ENCODE measurements at regions not wholly inside any gene's neighbourhood (a gene's known extent, or its start where the extent isn't known, plus 50 kb on each side); places are given as distances from the start of the nearest gene placed in this dataset.
"Not testable (repeated sequence)": the region's sequence is repeated elsewhere in the genome, so short reads cannot be mapped to it uniquely, and the experiment has no call there.

DNA sequence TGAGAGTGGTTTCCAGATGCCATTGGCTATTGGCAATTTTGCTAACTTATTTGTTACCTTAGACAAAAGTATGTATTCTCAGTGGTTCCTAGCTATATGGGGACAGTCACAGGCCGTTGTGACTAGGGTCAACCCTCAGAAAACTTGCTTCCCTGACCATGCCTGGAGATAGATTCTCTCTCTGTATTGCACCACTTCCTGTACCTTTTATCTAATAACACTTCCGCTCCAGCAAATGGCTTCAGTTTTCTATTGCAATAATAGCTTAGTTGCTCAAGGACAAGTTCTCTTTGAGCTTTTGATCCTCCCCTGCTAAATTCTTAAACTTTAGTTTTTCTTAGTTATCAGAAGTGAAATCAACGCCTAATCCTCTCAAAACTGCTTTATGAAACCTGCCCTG, 338.0 kb downstream of the RMST start:
- DNase-seq (ENCODE audit: low read depth): no peak

DNA sequence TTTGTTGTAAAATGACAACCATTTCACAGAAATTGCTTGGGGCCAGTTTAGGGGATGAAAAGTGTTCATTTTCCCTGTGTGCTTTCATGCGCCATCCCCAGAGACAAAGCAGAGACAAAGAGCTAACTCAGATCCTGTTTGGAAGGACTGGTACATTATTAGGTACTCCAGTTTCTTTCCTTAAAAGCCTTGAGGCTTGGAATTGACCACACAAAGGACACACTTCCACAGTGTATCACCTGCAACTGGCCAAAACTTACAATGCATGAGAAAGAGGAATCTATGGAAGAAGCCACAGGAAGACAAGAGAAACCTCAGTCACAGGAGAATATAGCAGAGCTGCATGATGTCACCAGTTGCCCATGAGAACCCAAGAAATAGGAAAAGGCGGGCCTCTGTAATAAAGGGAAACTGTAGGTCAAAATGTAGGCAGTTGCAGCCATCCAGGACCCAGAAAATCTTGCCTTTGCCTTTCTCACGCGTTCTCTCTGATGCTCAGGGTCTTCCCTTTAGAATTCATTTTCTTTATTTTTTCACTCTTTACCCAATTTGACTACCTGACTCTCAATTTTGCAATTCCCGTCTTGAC, 339.0 kb downstream of the RMST start:
- DNase-seq (ENCODE audit: low read depth): no peak

DNA sequence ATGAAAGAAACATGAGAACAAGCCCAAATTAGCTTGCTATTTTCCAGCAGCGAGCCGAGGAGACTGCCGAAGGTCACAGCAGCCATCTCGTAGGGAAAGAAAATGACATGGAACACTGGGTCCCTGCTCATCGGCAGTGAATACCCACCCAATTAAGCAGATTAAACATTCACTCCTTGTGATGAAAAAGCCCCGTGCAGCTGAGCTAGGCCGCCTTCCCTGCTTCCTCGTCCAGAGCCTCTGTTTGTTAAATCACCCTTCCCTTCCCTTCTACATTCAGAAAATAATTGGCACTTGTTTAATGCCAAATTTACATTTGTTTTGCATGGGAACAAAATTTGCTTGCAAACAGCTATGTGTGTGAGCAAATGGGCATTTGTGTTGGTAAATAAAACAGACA, 342.5 kb downstream of the RMST start:
- DNase-seq (ENCODE audit: low read depth): no peak

DNA sequence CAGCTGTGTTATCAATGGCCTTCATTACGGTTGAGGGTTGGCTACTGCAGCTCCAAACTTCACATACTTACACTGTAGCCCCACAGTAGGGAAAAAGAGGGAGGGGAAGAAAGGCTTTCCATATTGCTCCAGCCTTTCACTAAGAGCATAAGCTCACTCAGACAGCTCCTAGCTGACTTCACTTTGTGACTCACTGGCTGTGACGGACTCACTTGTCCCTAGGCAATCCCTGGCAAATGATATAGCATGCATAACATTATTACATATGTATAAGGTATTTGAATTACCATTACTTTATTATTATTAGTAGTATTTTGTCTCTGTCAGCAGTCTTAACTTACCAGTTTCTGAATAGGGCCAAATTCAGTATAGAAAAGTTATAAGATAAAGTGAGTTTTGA, 350.7 kb downstream of the RMST start:
- no peak for DNase-seq (ENCODE audit: low read depth)

DNA sequence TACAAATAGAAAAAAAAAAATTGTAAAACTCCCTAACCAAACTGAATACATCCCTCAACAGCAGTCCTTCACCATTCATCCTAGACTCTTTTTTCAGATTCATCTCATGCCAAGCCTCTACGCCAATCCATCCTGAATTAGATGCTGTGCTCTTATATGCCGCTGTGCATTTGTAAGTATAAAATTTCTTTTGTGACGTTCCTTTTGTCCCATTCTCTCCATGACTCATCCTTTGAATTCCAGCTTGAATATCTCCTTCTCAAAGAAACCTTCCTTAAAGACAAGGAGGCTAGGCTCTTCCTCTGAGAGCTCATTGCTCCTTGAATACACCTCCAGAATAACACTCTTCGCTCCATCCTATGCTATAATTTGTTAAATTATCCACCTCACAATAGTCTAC, 359.2 kb downstream of the RMST start:
- DNase-seq (ENCODE audit: low read depth): no peak

DNA sequence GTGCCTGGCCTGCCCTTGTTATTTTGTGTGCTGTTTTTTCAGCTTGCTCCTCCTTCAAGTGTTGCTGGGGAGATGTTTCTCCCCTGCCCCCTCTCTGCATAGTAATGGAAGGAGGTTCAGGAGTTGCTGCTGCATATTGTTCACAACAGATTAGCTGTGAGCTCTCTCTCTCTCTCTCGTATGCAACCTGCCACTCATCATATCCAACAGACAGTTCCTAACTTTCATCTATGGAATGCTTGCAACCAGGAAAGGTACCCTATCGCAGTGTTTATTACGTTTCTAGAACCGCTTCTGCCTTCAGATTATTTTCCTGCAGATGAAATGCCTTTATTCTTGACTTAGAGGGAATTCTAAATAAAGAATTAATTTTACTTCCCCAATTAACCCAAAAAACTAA, 372.9 kb downstream of the RMST start:
- DNase-seq (ENCODE audit: low read depth): no peak

DNA sequence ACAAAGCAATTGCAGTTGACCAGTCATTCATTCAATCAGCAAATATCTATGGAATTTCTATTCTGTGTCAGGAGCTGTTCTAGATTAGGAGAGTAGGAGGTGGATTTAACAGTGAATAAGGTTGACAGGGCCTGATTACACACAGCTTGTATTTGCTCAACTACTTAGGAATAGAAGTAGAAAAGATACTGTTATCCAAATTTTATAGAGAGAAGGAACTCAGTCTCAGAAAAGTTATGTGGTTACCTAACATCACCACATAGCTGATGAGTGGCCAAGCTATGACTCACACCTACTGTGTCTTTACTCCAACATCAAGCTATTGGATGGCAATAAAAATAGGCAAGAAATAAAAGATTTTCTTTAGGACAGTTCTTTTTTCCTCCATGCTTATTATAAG, 374.8 kb downstream of the RMST start:
- DNase-seq (ENCODE audit: low read depth): no peak

DNA sequence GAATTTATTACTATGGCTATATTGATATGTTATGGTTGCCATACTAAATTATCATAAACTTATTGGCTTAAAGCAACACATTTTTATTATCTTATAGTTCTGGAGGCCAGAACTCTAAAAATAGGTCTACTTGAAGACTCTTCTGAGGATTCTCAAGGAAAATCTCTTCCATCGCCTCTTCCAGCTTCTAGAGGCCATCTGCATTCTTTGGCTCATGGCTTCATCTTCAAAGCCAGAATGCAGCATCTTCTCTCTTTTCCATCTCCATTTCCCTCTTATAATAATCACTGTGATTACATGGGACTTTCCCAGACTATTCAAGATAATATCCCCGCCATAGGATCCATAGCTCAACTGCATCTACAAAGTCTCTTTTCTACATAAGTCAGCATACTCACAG, 385.4 kb downstream of the RMST start:
- DNase-seq (ENCODE audit: low read depth): no peak

DNA sequence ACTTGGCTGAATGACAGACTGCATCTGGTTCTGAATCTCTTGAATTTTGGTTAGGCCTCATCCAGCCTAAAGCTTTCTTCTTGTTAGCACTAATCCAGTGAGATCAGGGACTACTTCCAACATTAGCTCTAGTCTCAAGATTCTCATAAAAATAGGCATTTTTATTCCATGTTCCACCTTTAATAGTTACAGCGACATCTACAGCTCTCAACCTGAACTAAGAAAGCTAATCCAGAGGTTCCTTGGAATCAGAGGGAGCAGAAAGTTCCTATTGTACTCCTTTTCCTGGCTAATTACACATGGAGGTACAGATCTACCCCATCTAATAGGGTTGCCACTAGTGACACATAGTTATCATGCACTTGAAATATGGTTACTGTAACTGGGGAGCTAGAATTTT, 391.9 kb downstream of the RMST start:
- no peak for DNase-seq (ENCODE audit: low read depth)

DNA sequence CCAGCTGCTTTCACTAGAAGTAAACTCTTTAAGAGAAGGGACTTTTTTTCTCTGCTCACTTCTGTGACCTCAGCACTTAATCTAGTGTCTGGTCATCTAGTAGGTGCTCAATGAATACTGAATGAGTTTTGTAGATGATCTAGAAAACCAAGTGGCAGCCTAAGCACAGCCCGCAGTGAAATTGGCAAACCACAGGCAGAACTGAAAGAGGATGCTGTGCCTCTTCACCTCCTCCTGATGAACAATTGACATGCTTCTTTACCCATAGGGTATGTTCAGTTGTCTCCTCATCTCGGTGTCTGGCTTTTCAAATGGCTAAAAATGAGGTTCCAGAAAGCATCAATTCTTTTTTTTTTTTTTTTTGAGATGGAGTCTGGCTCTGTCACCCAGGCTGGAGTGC, 399.5 kb downstream of the RMST start:
- no peak for DNase-seq (ENCODE audit: low read depth)

DNA sequence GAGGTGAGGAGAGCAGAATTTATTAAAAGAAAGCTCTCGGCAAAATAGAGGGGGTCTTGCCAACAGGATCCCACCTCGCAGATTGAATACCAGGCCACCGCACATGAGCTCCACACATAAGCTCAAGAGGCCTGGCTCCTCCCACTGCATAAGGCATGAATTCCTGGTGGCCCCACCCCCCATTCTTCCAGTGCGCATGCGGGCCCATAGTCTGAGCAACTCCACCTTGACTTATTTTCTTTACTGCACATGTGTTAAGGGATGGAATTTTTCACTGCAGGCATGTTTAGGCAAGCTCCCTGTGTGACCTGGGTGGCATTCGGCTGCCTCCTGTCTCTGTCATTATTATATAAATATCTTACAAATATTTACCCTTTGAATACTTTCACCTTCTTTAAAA, 412.5 kb downstream of the RMST start:
- no peak for DNase-seq (ENCODE audit: low read depth)

DNA sequence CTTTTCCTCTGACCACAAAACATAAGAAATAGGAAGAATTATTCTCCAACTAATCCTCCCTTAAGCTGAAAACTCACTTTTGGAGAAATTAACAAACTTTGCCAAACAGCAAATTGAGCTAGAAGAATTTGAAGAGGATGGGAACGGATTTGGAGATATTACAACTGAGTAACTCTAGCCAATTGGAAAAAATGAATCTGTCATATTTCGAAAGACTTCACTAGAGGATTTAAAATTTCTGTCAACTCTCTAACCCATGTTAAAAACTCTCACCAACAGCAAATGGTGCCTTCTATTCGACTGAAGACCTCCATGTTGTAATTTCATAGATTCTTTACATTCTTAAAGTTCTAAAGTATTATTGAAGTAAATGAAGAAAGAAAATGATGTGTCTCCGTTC, 414.2 kb downstream of the RMST start:
- no peak for DNase-seq (ENCODE audit: low read depth)

DNA sequence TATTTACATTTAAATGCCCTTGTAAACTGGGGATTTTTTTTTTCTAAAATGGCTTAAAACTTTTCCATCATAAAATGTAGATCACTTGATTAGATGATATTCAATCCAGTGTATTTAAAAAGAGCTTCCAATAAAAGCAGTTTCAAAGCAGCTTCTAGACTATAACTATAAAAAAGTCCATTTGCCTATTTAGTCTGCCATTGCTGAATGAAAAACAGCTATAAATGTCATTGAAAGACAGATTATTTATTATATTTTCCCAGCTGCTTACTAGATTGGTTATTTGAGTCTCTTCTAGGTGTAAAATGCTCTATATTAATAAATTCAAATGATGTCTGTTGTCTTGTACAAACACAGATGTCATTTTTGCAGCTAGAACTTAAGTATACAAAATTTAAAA, 414.8 kb downstream of the RMST start:
- DNase-seq (ENCODE audit: low read depth): no peak

DNA sequence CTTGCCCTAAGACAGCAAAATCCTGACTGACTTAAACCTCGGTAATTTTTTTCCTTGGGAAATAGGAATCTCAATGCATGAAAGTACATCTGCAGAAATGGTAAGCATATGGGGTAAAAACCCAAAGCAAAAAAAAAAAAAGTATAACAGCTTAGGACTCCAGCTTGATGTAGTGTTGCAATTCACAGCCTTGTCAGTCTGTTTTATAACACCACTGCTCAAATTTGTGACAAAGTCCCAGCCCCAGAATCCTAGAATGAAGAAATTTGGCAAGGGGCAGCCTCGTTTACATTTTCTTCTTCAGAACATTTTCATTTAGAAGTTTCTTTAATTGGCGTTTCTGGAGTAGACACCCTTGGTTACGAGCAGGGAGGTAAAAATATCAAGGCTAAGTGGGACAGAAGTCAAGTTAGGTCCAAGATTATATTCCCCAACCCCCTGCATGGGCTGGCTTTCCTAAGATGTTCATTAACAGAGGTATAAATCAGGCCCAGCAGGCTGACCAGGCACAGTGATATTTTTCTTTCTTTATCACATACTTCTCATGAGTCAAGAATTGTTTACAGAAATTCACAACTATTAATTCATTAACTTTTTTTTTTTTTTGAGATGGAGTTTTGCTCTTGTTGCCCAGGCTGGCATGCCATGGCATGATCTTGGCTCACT, 424.0 kb downstream of the RMST start:
- DNase-seq (ENCODE audit: low read depth): no peak

DNA sequence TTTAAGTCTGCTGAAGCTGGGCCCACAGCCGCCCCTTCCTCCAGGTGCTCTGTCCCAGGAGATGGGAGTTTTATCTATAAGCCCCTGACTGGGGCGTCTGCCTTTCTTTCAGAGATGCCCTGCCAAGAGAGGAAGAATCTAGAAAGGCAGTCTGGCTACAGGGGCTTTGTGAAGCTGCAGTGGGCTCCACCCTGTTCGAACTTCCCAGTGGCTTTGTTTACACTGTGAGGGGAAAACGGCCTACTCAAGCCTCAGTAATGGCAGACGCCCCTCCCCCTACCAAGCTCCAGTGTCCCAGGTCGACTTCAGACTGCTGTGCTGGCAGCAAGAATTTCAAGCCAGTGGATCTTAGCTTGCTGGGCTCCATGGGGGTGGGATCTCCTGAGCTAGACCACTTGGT, 435.3 kb downstream of the RMST start:
- not testable (repeated sequence) for DNase-seq (ENCODE audit: low read depth)

DNA sequence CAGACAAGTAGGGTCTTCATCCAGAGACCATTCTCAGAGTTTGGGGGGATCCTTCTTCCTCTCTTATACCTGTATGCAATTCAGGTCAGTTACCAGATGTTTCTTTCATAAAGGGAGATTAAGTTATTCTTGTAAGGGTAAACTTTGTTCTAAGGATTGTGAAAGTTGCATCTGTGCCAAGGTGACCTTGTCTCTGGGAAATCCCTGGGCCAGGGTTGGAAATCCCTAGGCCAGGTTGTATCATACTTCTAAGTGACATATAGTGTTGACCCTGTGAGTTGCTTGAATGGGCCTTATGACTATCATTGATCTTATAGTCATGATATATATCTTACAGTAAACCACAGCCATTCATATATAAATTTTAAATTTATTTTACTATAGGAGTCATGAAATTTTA, 436.9 kb downstream of the RMST start:
- no peak for DNase-seq (ENCODE audit: low read depth)

DNA sequence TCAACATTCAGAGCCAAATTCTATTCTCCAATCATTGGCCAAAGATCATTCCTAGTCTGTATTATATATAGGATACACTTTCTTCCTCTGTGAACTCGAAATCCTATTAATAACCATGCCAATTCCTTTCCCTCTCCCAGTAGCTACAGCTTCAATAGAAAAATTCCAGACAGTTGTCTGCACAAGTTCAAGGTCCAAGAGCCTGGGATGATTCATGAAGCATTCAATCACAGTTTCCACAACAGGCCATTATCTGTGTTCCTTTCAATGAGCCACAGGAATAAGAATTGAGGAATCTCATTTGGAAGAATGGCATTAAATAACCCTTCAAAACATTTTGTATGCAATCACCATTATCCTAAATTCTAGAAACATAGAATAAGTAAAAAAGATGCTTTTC, 437.4 kb downstream of the RMST start:
- DNase-seq (ENCODE audit: low read depth): no peak

DNA sequence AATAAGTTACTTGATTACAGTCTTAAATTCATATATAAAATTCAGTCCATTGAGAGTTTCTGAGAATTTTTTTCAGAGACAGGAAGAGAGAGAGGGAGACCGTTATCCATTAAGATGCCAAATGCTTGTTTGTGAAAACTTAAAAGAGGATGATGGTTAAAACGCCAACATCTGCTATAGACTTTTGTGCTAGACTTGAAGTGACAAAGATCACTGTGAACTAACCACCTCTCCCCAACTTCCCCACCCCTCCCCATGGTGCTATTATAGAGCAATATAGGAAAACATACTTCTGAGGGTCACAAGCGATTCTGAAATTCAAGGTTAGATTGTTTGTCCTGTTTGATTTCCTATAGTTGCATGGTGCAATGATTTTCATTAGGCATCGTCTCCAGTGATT, 440.8 kb downstream of the RMST start:
- no peak for DNase-seq (ENCODE audit: low read depth)

DNA sequence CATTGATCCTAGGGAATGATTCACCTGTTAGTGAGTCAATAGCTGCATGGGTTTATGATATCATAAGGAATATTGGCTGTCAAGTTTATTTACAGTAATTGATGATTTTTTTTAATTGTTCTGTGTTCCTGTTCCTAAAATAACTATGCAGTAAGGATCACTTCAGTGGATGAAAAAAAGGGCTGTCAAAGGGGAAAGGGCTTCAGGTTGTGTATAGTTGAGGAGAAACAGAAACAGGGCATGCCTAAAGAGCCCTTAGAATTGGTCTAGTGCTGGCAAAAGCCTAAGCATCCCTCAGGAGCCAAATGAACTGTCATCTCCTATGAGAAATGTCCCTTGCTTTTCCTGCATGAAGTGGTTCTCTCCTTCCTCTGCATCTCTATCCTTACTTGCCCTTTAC, 444.9 kb downstream of the RMST start:
- no peak for DNase-seq (ENCODE audit: low read depth)

DNA sequence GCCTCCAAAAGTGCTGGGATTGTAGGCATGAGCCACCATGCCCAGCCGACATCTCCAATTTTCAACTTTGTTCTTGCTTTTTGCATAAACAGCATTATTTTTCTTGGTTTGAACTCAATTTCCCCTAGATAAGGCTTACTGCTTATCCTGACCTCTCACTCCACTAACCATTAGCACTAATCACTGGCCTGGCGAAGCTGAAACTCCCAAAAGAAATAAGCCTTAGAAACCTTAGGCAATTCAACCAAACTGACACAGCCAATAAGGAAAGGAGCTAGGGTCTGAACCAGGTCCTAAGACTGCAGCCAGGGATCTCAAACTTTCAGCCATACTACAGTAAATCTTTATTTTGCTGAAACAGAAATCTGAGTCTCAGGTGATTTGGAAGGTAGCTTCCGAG, 448.0 kb downstream of the RMST start:
- no peak for DNase-seq (ENCODE audit: low read depth)

DNA sequence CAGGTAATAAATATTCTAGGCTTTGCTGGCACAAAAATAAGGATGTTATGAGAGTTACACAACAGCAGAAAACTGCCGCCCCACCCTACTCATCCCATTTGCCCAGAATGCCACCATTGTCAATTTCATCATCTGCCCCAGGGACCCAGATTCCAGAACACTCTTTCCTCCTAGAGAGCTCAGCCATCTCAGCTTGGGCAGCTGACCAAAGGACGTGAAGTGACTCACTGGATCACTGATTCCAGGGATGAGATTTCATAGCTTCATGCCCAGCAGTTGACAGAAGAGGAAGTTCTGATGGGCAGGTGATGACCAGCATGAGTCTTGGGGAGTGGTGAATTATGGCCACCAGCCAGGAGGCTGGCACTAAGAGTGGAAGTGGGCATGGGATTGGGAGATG, 450.3 kb downstream of the RMST start:
- DNase-seq (ENCODE audit: low read depth): no peak

DNA sequence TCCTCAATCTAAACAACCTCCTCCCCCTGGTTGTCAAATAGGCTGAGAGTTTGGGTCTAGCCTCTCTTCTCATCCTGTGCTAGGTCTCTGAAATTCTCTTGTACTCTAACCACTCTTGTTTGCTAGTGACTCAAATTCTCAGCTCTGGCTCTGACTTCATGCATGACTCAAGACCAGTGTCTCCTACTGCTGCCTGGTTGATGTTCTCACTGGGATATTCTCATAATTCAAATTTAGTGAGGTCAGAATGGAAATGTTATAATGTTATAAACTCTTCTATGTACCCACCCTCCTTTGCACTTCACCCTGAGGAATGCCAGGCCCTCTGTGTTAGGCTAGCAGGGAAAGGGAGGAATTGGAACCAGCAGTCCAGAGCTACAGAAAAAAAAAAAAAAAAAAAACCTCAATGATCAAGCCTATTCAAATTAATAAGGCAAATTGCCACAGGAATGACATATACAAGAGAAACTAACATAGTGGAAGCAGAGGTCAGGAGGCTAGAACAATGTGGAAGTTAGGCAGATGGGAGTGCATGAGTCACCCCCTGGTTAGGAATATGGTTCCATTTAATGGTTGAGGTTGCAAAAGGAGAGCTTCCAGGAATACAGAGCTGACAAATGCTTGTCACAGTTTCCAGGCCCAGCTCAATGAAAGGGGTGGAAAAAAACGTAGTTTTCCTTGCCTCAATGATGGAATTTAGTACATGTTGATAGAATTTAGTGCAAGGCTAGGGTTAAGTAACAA, 459.5 kb downstream of the RMST start:
- no peak for DNase-seq (ENCODE audit: low read depth)

DNA sequence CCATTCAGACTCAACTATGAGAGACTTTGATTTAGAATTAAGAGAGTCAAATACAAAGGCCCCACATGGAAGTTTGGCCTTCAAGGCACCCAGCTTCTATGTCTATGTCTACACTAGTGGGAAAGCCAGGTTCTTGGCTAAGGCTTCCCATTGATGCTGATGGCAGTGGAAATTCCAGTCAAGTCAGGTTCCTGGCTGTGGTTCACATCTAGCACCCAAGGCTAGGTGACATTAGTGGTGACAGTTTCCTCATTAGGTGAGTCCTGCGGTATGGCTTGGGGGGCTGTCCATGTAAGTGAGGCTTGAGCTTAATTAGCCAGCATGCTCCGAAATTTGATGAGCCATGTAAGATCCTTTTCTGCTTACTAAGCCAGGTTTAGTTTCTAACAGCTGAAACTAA, 460.9 kb downstream of the RMST start:
- DNase-seq (ENCODE audit: low read depth): no peak

DNA sequence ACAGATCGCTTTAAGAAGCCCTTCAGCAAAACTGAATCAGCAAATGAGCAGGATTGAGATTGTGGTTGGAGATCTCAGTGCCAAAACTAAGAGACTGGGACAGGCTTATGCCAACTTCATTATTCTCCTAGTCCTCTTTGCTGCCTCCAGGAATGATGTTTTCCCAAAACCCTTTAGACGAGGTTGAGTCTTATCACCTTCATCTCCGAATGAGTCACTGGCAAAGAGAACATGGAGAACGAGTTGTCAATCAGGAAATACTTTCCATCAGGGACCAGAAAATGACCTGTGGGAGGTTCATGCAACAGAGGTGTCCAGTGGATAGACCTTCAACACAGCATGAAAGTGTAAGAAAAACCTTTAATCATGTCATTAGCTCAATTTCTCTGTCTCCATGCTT, 461.5 kb downstream of the RMST start:
- DNase-seq (ENCODE audit: low read depth): no peak

Measured in GM04503 (cell line).